Hindlimb muscle (tissue), 1 donor: ENCODE measurements at regions not wholly inside any gene's neighbourhood (a gene's known extent, or its start where the extent isn't known, plus 50 kb on each side); places are given as distances from the start of the nearest gene placed in this dataset.
"Not testable (repeated sequence)": the region's sequence is repeated elsewhere in the genome, so short reads cannot be mapped to it uniquely, and the experiment has no call there.

Experiments
- DNase-seq: peaks from one replicate; pipeline ENCODE4 v3.0.0-alpha.2; 2013

GRCh38 chr7:83882551-83882950 lies 233.6 kb upstream of the SEMA3E start:
- DNase-seq, result no peak

- no peak for DNase-seq
Observed at GRCh38 chr7:83879063-83879462, 230.1 kb upstream of the SEMA3E start.

GRCh38 chr7:83878614-83879013 lies 229.7 kb upstream of the SEMA3E start:
- DNase-seq, result no peak

GRCh38 chr7:83876593-83876992 lies 227.7 kb upstream of the SEMA3E start:
- no peak for DNase-seq

- no peak for DNase-seq
Observed at GRCh38 chr7:83873459-83873858, 224.5 kb upstream of the SEMA3E start.

GRCh38 chr7:83872501-83872900 lies 223.6 kb upstream of the SEMA3E start:
- DNase-seq, result no peak

GRCh38 chr7:83870515-83870914 lies 221.6 kb upstream of the SEMA3E start:
- no peak for DNase-seq

GRCh38 chr7:83866582-83866981 lies 217.6 kb upstream of the SEMA3E start:
- no peak for DNase-seq

- no peak for DNase-seq
Observed at GRCh38 chr7:83864551-83864950, 215.6 kb upstream of the SEMA3E start.

- DNase-seq, result no peak
Observed at GRCh38 chr7:83863906-83864305, 215.0 kb upstream of the SEMA3E start.

- DNase-seq, result no peak
Observed at GRCh38 chr7:83861876-83862275, 212.9 kb upstream of the SEMA3E start.

GRCh38 chr7:83859827-83860226 lies 210.9 kb upstream of the SEMA3E start:
- DNase-seq, result no peak

- DNase-seq, result no peak
Observed at GRCh38 chr7:83857691-83858090, 208.8 kb upstream of the SEMA3E start.

- DNase-seq, result no peak
Observed at GRCh38 chr7:83856094-83856493, 207.2 kb upstream of the SEMA3E start.

GRCh38 chr7:83852136-83852535 lies 203.2 kb upstream of the SEMA3E start:
- no peak for DNase-seq

- no peak for DNase-seq
Observed at GRCh38 chr7:83851551-83851950, 202.6 kb upstream of the SEMA3E start.

- DNase-seq, result no peak
Observed at GRCh38 chr7:83850941-83851340, 202.0 kb upstream of the SEMA3E start.

GRCh38 chr7:83850125-83850524 lies 201.2 kb upstream of the SEMA3E start:
- DNase-seq, result no peak

- no peak for DNase-seq
Observed at GRCh38 chr7:83849131-83849530, 200.2 kb upstream of the SEMA3E start.

GRCh38 chr7:83842894-83843293 lies 194.0 kb upstream of the SEMA3E start:
- no peak for DNase-seq

GRCh38 chr7:83837683-83838082 lies 188.7 kb upstream of the SEMA3E start:
- DNase-seq, result no peak

GRCh38 chr7:83836028-83836427 lies 187.1 kb upstream of the SEMA3E start:
- no peak for DNase-seq

GRCh38 chr7:83835424-83835823 lies 186.5 kb upstream of the SEMA3E start:
- no peak for DNase-seq

GRCh38 chr7:83833721-83834120 lies 184.8 kb upstream of the SEMA3E start:
- DNase-seq, result not testable (repeated sequence)

- DNase-seq, result no peak
Observed at GRCh38 chr7:83832009-83832408, 183.1 kb upstream of the SEMA3E start.

- no peak for DNase-seq
Observed at GRCh38 chr7:83827036-83827435, 178.1 kb upstream of the SEMA3E start.
